Keratinocyte (primary cell): ENCODE measurements at regions not wholly inside any gene's neighbourhood (a gene's known extent, or its start where the extent isn't known, plus 50 kb on each side); places are given as distances from the start of the nearest gene placed in this dataset.

Experiments
- EZH2 ChIP-seq: IDR thresholded peaks from one replicate; pipeline ENCODE4 v1.6.1; 2012; ENCODE audit warnings: inconsistent platforms, mild to moderate bottlenecking, low read length, moderate library complexity
- TF ChIP-seq, protein P1 (sequence below), 3 experiments: IDR thresholded peaks in 1 of 3; conservative IDR thresholded peaks in 1 of 3; optimal IDR thresholded peaks in 1 of 3; 2 replicates in 2 of 3; 3 replicates in 1 of 3; pipeline versions ENCODE3 to v1.5.1; 2011; ENCODE audit warnings: low read length in 3 of 3, mild to moderate bottlenecking in 3 of 3, moderate library complexity in 2 of 3, control low read depth in 1 of 3, inconsistent platforms in 1 of 3; ENCODE audit not compliant: insufficient read depth in 2 of 3; ENCODE audit errors: extremely low read depth in 1 of 3

DNA sequence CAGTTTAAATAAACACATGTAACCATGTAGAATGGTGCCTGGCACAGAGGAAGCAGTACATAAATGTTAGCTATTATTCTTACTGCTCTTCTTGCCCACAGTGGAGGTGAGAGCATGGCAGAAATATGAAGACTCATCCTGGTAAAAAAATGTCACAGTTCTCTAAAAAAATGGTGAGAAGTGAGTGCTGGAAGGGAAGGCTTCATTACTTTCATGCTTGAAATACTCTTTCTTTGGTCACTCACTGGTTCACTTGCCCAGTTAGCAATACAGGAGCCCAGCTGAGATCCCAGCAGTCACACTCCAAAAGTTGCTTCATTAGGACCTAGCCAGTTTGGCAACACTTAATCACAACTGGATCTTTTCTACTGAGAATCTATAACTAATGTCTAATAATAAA is 1017.2 kb downstream of the TUSC7 start:
- TF ChIP-seq, protein P1, sequence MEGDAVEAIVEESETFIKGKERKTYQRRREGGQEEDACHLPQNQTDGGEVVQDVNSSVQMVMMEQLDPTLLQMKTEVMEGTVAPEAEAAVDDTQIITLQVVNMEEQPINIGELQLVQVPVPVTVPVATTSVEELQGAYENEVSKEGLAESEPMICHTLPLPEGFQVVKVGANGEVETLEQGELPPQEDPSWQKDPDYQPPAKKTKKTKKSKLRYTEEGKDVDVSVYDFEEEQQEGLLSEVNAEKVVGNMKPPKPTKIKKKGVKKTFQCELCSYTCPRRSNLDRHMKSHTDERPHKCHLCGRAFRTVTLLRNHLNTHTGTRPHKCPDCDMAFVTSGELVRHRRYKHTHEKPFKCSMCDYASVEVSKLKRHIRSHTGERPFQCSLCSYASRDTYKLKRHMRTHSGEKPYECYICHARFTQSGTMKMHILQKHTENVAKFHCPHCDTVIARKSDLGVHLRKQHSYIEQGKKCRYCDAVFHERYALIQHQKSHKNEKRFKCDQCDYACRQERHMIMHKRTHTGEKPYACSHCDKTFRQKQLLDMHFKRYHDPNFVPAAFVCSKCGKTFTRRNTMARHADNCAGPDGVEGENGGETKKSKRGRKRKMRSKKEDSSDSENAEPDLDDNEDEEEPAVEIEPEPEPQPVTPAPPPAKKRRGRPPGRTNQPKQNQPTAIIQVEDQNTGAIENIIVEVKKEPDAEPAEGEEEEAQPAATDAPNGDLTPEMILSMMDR (optimal IDR thresholded peaks at IDR 0.05 in 1 of 3, IDR thresholded peaks at IDR 0.05 in 1 of 3, conservative IDR thresholded peaks at IDR 0.05 in 1 of 3; ENCODE audit: extremely low read depth in 1 of 3, insufficient read depth in 2 of 3, low read length in 3 of 3) = no peak
- TF ChIP-seq EZH2 = no peak
